ENCODE measurements at regions not wholly inside any gene's neighbourhood (a gene's known extent, or its start where the extent isn't known, plus 50 kb on each side); places are given as distances from the start of the nearest gene placed in this dataset.

DNA sequence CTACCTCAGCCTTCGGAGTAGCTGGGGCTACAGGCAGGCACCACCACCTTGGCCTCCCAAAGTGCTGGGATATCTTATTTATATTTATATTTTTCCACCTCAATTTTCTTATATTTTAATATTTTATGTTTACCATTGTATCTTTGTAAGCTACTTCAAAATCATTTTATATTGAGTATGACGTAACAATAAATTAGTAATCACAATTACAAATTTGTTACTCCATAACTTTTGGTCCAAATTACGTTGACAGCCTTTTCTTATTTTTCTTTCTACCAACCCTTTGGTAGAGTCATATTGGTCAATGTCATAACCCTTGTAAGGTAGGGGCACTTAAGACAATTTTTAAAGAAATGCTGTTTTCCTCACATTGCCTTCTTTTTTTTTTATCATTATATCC, 104.0 kb upstream of the H2AZ1 start:
- DNase-seq (no peak), ATAC-seq (no peak)
- TF ChIP-seq, protein P1, sequence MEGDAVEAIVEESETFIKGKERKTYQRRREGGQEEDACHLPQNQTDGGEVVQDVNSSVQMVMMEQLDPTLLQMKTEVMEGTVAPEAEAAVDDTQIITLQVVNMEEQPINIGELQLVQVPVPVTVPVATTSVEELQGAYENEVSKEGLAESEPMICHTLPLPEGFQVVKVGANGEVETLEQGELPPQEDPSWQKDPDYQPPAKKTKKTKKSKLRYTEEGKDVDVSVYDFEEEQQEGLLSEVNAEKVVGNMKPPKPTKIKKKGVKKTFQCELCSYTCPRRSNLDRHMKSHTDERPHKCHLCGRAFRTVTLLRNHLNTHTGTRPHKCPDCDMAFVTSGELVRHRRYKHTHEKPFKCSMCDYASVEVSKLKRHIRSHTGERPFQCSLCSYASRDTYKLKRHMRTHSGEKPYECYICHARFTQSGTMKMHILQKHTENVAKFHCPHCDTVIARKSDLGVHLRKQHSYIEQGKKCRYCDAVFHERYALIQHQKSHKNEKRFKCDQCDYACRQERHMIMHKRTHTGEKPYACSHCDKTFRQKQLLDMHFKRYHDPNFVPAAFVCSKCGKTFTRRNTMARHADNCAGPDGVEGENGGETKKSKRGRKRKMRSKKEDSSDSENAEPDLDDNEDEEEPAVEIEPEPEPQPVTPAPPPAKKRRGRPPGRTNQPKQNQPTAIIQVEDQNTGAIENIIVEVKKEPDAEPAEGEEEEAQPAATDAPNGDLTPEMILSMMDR (IDR thresholded peaks at IDR 0.05) = no peak
- Histone ChIP-seq H3K4me3 (no peak overlapping the region), H3K36me3 (ENCODE audit: low read depth) (no peaks in the 10 kb centered on the region), H3K4me1 (ENCODE audit: low read depth) (no peaks in the 10 kb centered on the region), H3K9me3 (no peaks in the 10 kb centered on the region)
- intact Hi-C loops (cut with DNase I, micrococcal nuclease) = no loop called here

DNA sequence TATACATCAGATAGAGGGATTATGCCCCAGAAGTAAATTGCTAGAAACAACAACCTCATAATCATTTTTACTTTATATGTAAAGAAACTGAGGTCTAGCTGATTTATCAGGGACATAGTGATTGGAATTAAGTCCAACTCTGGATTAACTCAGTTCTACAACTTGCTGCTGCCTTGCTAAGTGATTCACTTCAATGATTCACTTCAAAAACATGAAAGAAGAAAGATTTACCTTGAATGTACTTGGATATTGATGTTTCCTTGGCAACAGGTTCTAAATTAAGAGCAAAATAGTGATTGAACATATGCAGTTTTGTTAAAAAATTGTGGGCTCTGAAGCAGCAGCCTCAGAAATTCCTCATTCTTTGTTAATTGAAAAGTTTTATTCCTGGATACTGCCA, 99.8 kb upstream of the H2AZ1 start:
- H3K4me3 ChIP-seq = no peak overlapping the region
- no peaks in the 10 kb centered on the region for H3K36me3 ChIP-seq (ENCODE audit: low read depth)
- no peaks in the 10 kb centered on the region for H3K4me1 ChIP-seq (ENCODE audit: low read depth)
- H3K9me3 ChIP-seq = no peaks in the 10 kb centered on the region
- no peak for ATAC-seq
- no peak for DNase-seq
- TF ChIP-seq, protein P1 (IDR thresholded peaks at IDR 0.05) = no peak
- intact Hi-C loops (cut with DNase I, micrococcal nuclease) = no loop called here

DNA sequence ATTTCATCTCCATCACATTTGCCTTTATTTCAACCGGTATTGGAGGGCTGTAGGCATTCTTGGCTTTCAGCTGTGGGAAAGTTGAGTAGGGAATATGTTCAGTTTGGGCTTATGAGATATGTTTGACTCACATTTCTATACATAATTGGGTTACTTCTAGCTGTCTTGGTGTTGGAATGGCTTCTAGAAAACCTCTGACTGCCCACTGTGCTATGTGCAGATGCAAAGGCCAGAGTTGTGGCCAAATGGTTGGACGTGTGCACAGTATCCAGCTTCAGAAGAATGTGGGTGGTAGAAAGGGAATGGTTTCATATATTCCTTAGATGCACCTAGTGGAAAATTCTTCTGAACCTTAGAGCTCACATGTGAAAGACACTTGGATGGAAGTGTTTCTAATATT, 92.6 kb upstream of the H2AZ1 start:
- TF ChIP-seq, protein P1 (IDR thresholded peaks at IDR 0.05) = no peak
- Histone ChIP-seq H3K4me1 (ENCODE audit: low read depth) (no peaks in the 10 kb centered on the region), H3K9me3 (no peaks in the 10 kb centered on the region), H3K4me3 (no peak overlapping the region), H3K36me3 (ENCODE audit: low read depth) (no peaks in the 10 kb centered on the region)
- no peak for DNase-seq
- no peak for ATAC-seq
- intact Hi-C loops (cut with DNase I, micrococcal nuclease) = no loop called here

DNA sequence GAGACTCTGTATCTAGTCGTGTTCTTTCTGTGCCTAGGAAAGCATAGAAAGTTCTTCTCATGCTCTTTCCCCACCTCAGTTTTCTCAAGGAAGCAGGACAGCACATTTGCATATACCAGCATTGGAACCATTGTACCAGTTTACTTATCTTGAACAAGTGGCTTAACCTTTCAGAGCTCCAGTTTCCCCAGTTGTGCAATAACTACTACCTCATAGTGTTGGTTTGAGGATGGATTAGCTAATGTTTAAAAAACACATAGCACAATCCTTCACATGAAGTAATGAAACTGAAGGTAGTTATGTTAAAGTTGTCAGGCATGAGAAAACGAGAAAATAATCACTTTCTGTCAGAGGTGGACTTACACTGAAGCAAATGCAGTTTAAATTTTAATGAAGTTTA, 92.2 kb upstream of the H2AZ1 start:
- H3K9me3 ChIP-seq = no peaks in the 10 kb centered on the region
- DNase-seq (no peak), ATAC-seq (no peak)
- H3K36me3 ChIP-seq (ENCODE audit: low read depth) = no peaks in the 10 kb centered on the region
- intact Hi-C loops (cut with DNase I, micrococcal nuclease) = no loop called here
- H3K4me3 ChIP-seq = no peak overlapping the region
- H3K4me1 ChIP-seq (ENCODE audit: low read depth) = no peaks in the 10 kb centered on the region
- TF ChIP-seq, protein P1 (IDR thresholded peaks at IDR 0.05) = no peak

DNA sequence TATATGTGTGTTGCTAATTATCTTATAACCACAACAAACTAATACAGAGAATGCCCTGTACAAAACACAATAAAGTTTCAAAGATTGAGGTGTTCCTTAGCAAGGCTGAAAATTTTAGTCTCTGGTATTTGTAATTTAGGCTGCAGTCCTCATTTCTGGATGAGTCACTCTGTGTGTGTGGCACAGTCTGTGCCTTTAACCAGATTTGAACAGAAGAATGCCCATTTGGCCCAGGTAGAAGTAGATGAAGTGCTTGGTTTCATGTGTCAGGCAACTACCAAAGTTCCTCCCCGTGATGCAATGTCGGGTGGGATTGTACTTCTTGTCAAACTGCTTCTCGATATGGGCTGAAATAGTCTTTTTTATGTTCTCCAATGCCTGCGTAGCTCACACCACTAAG, 91.6 kb upstream of the H2AZ1 start:
- ATAC-seq (no peak), DNase-seq (no peak)
- H3K9me3 ChIP-seq = no peaks in the 10 kb centered on the region
- intact Hi-C loops (cut with DNase I, micrococcal nuclease) = no loop called here
- TF ChIP-seq, protein P1 (IDR thresholded peaks at IDR 0.05) = no peak
- no peaks in the 10 kb centered on the region for H3K4me1 ChIP-seq (ENCODE audit: low read depth)
- no peak overlapping the region for H3K4me3 ChIP-seq
- no peaks in the 10 kb centered on the region for H3K36me3 ChIP-seq (ENCODE audit: low read depth)

DNA sequence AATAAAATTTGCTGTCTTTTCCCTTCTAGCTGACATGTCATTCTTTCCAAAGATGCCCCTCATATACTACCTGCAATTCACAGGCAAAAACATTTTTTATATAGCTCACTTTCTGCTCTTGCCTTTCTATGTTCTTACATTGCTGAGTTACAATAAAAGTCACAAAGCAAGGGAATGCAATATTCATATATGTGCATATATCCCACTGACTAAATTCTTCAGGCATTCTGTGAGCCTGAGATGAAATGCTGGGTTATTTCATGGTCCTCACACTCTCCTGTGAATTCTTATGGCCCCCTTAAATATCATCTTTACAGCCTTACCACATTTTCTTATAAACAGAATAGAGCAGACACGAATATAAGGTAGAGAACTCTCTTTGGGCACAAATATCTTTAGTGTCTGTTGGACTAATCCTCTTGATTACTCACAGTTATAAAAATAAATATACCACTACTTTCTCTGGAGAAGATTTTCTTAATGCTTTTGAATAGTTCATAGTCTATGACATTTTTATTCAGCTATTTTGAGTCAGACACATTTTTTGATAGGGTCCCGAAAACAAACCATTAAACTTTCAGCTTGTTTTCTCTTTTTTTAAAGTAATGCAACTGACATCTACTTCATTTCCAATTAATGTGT, 84.1 kb upstream of the H2AZ1 start:
- TF ChIP-seq, protein P1 (IDR thresholded peaks at IDR 0.05) = no peak
- Histone ChIP-seq H3K9me3 (no peaks in the 10 kb centered on the region), H3K36me3 (ENCODE audit: low read depth) (no peaks in the 10 kb centered on the region), H3K4me3 (no peak overlapping the region), H3K4me1 (ENCODE audit: low read depth) (no peaks in the 10 kb centered on the region)
- no peak for DNase-seq
- ATAC-seq = no peak
- intact Hi-C loops (cut with DNase I, micrococcal nuclease) = no loop called here

Measured in mucosa of descending colon (tissue), 3 donors.